Endodermal cell (in vitro differentiated cells): ENCODE measurements at regions not wholly inside any gene's neighbourhood (a gene's known extent, or its start where the extent isn't known, plus 50 kb on each side); places are given as distances from the start of the nearest gene placed in this dataset.

Experiments used
- DNase-seq: peaks from one replicate; pipeline ENCODE4 v3.0.0-alpha.2; 2017
- H3K27ac ChIP-seq: 2 replicates; pipeline ENCODE4 v1.5.1; 2013; ENCODE audit warnings: mild to moderate bottlenecking, low read depth, low read length, moderate library complexity
- H3K27me3 ChIP-seq: 2 replicates; pipeline ENCODE4 v1.6.1; 2013; ENCODE audit warnings: mild to moderate bottlenecking, low read length, moderate library complexity; ENCODE audit not compliant: insufficient read depth, control insufficient read depth, poor library complexity, severe bottlenecking
- H3K36me3 ChIP-seq: 2 replicates; pipeline ENCODE4 v1.7.0; 2013; ENCODE audit warnings: mild to moderate bottlenecking, low read length, moderate library complexity; ENCODE audit not compliant: control insufficient read depth, insufficient read depth
- H3K4me1 ChIP-seq: one replicate; pipeline ENCODE4 v1.7.0; 2013; ENCODE audit warnings: low read length; ENCODE audit not compliant: control insufficient read depth, insufficient read depth
- H3K4me3 ChIP-seq: 2 replicates; pipeline ENCODE4 v1.5.1; 2013; ENCODE audit warnings: mild to moderate bottlenecking, low read length, moderate library complexity
- H3K9ac ChIP-seq: 2 replicates; pipeline ENCODE4 v1.6.1; 2013; ENCODE audit warnings: mild to moderate bottlenecking, low read length, moderate library complexity; ENCODE audit not compliant: poor library complexity, severe bottlenecking; ENCODE audit errors: extremely low read depth
- H3K9me3 ChIP-seq: 2 replicates; pipeline ENCODE4 v1.6.1; 2013; ENCODE audit warnings: mild to moderate bottlenecking, low read length, moderate library complexity; ENCODE audit not compliant: control insufficient read depth
- H3K27ac Mint-ChIP-seq: 2 replicates; pipeline ENCODE4 v1.8.0; 2020; ENCODE audit warnings: mixed read lengths
- H3K27me3 Mint-ChIP-seq: 2 replicates; pipeline ENCODE4 v1.8.0; 2021; ENCODE audit warnings: mild to moderate bottlenecking, mixed read lengths; ENCODE audit not compliant: insufficient read depth
- H3K36me3 Mint-ChIP-seq: 2 replicates; pipeline ENCODE4 v1.8.0; 2020; ENCODE audit warnings: low read depth, mixed read lengths
- H3K4me1 Mint-ChIP-seq: 2 replicates; pipeline ENCODE4 v1.8.0; 2020; ENCODE audit warnings: mixed read lengths
- H3K4me3 Mint-ChIP-seq: 2 replicates; pipeline ENCODE4 v1.8.0; 2020; ENCODE audit warnings: mild to moderate bottlenecking, moderate library complexity, mixed read lengths
- H3K9me3 Mint-ChIP-seq: 2 replicates; pipeline ENCODE4 v1.8.0; 2020; ENCODE audit warnings: mild to moderate bottlenecking, mixed read lengths
- WGBS, 2 experiments: methylation state at CpG; one replicate each; pipeline versions ENCODE4 v1.1.5 to v1.1.7; 2013; ENCODE audit warnings: missing lambda C conversion rate in 2 of 2, mixed read lengths in 1 of 2; ENCODE audit not compliant: insufficient coverage in 1 of 2, insufficient read length in 1 of 2; 5-methylcytosine and 5-hydroxymethylcytosine counted together
- TF ChIP-seq, protein P1 (sequence below): fragments of 200-600 bp; sonication (generic); conservative IDR thresholded peaks from 2 replicates; pipeline ENCODE4 v1.5.0; 2021; ENCODE audit warnings: antibody characterized with exemption, mild to moderate bottlenecking

GRCh38 chr2:64823794-64824193 is 165.4 kb upstream of the SLC1A4 start:
- DNase-seq: peak; percentile 70
- Histone ChIP-seq H3K27me3 (no peaks in the 10 kb centered on the region), H3K9ac (no peak overlapping the region), H3K27ac (no peak overlapping the region), H3K9me3 (no peaks in the 10 kb centered on the region), H3K4me3 (no peak overlapping the region), H3K36me3 (no peaks in the 10 kb centered on the region), H3K4me1 (peaks cover 4% of the 10 kb centered on the region)
- no peaks in the 10 kb centered on the region for H3K27me3 Mint-ChIP-seq
- no peaks in the 10 kb centered on the region for H3K36me3 Mint-ChIP-seq
- 43 to 58% methylated on average over 2 to 5 of the region's 5 CpGs for WGBS, 2 experiments
- H3K9me3 Mint-ChIP-seq: no peaks in the 10 kb centered on the region
- H3K4me3 Mint-ChIP-seq: no peak overlapping the region
- H3K4me1 Mint-ChIP-seq: peaks cover 6% of the 10 kb centered on the region
- H3K27ac Mint-ChIP-seq: no peak overlapping the region
- TF ChIP-seq, protein P1, sequence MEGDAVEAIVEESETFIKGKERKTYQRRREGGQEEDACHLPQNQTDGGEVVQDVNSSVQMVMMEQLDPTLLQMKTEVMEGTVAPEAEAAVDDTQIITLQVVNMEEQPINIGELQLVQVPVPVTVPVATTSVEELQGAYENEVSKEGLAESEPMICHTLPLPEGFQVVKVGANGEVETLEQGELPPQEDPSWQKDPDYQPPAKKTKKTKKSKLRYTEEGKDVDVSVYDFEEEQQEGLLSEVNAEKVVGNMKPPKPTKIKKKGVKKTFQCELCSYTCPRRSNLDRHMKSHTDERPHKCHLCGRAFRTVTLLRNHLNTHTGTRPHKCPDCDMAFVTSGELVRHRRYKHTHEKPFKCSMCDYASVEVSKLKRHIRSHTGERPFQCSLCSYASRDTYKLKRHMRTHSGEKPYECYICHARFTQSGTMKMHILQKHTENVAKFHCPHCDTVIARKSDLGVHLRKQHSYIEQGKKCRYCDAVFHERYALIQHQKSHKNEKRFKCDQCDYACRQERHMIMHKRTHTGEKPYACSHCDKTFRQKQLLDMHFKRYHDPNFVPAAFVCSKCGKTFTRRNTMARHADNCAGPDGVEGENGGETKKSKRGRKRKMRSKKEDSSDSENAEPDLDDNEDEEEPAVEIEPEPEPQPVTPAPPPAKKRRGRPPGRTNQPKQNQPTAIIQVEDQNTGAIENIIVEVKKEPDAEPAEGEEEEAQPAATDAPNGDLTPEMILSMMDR: no peak

GRCh38 chr2:64825831-64826491 is 163.2 kb upstream of the SLC1A4 start:
- no peak overlapping the region for H3K27ac ChIP-seq
- no peaks in the 10 kb centered on the region for H3K36me3 ChIP-seq
- TF ChIP-seq, protein P1: no peak
- H3K9me3 Mint-ChIP-seq: no peaks in the 10 kb centered on the region
- 83 to 85% methylated on average over 1 to 3 of the region's 4 CpGs for WGBS, 2 experiments
- DNase-seq: no peak
- H3K9me3 ChIP-seq: no peaks in the 10 kb centered on the region
- H3K4me3 Mint-ChIP-seq: no peak overlapping the region
- H3K4me1 Mint-ChIP-seq: peaks cover 6% of the 10 kb centered on the region
- no peak overlapping the region for H3K9ac ChIP-seq
- H3K4me1 ChIP-seq: peaks cover 2% of the 10 kb centered on the region
- H3K4me3 ChIP-seq: no peak overlapping the region
- no peaks in the 10 kb centered on the region for H3K36me3 Mint-ChIP-seq
- no peaks in the 10 kb centered on the region for H3K27me3 Mint-ChIP-seq
- H3K27ac Mint-ChIP-seq: no peak overlapping the region
- no peaks in the 10 kb centered on the region for H3K27me3 ChIP-seq

DNA sequence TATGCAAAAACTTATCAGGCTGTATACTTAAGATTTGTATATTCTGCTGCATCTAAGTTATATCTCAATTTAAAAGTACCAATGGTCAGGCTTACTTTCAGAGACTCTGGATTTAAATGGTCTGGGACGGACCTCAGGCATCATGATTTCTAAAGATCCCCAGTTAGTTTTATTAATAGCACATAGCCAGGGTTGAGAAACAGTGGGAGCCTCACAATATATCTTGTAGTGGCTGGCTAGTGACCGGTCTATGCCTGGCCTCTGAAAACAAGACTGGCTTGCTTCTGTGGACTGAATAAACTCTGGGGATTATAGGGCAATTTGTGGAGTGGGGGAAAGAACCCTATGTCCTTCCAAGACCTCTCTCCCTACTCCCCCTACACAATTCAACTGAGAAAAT is 162.5 kb upstream of the SLC1A4 start:
- H3K27ac ChIP-seq: no peak overlapping the region
- no peaks in the 10 kb centered on the region for H3K36me3 ChIP-seq
- DNase-seq: no peak
- H3K4me3 Mint-ChIP-seq: no peak overlapping the region
- H3K27me3 Mint-ChIP-seq: no peaks in the 10 kb centered on the region
- H3K4me3 ChIP-seq: no peak overlapping the region
- WGBS, 2 experiments: 86 to 100% methylated on average over 1 to 2 of the region's 2 CpGs
- H3K27ac Mint-ChIP-seq: no peak overlapping the region
- H3K9me3 Mint-ChIP-seq: no peaks in the 10 kb centered on the region
- H3K9ac ChIP-seq: no peak overlapping the region
- H3K27me3 ChIP-seq: no peaks in the 10 kb centered on the region
- no peaks in the 10 kb centered on the region for H3K4me1 ChIP-seq
- peaks cover 6% of the 10 kb centered on the region for H3K4me1 Mint-ChIP-seq
- TF ChIP-seq, protein P1: no peak
- H3K9me3 ChIP-seq: no peaks in the 10 kb centered on the region
- no peaks in the 10 kb centered on the region for H3K36me3 Mint-ChIP-seq
